Aorta (tissue), 5 donors: ENCODE measurements at regions not wholly inside any gene's neighbourhood (a gene's known extent, or its start where the extent isn't known, plus 50 kb on each side); places are given as distances from the start of the nearest gene placed in this dataset.

Experiments used
- ATAC-seq: fragments of 200-7000 bp; cut with Tn5 transposase; one replicate; pipeline ENCODE4 v1.9.1; 2022; ENCODE audit warnings: moderate library complexity; ENCODE audit not compliant: low FRiP score
- DNase-seq, 2 donors: peaks; one replicate each; pipeline ENCODE4 v3.0.0-alpha.2; 2020
- H3K27ac ChIP-seq, 2 donors: one replicate each; pipeline ENCODE4 v1.5.1; 2013; ENCODE audit warnings: low read length in 2 of 2, mild to moderate bottlenecking in 2 of 2, moderate library complexity in 2 of 2, control low read depth in 1 of 2, inconsistent platforms in 1 of 2, low read depth in 1 of 2
- H3K27me3 ChIP-seq, 2 donors: one replicate each; pipeline ENCODE4 v1.6.1; 2013; ENCODE audit warnings: control low read depth in 1 of 2, low read length in 1 of 2, mild to moderate bottlenecking in 1 of 2, moderate library complexity in 1 of 2; ENCODE audit not compliant: insufficient read depth in 2 of 2, control insufficient read depth in 1 of 2
- H3K36me3 ChIP-seq, 2 donors: one replicate each; pipeline ENCODE4 v1.6.1; 2013; ENCODE audit warnings: control low read depth in 1 of 2, low read length in 1 of 2, mild to moderate bottlenecking in 1 of 2; ENCODE audit not compliant: insufficient read depth in 2 of 2, control insufficient read depth in 1 of 2
- H3K4me1 ChIP-seq, 2 donors: one replicate each; pipeline ENCODE4 v1.6.1; 2013; ENCODE audit warnings: low read length in 2 of 2, control low read depth in 1 of 2, mild to moderate bottlenecking in 1 of 2, moderate library complexity in 1 of 2; ENCODE audit not compliant: insufficient read depth in 2 of 2, control insufficient read depth in 1 of 2
- H3K4me3 ChIP-seq, 2 donors: one replicate each; pipeline ENCODE4 v1.5.1; 2013; ENCODE audit warnings: low read length in 2 of 2, control low read depth in 1 of 2, mild to moderate bottlenecking in 1 of 2
- H3K9me3 ChIP-seq: one replicate; pipeline ENCODE4 v1.6.1; 2013; ENCODE audit warnings: mild to moderate bottlenecking, low read length; ENCODE audit not compliant: control insufficient read depth
- WGBS, 2 donors: extraction: QIAGEN DNeasy Blood & Tissue Kit; methylation state at CpG; one replicate each; pipeline ENCODE4 v1.1.7; 2013; 5-methylcytosine and 5-hydroxymethylcytosine counted together
- intact Hi-C, 2 donors: fragments of 100-400 bp; cut with DNase I; formaldehyde crosslinking; loops; one replicate each; pipeline versions ENCODE4 v1.14.2 to v1.15.0; 2022
- donor health status: healthy with polysubstance abuse.
- donor health status: Bipolar disorder and iron deficiency.
- donor health status: DM: no; HTN: no; CAD: no.
- donor health status: DM: no; HTN: no; CAD: no.
- donor health status: DM: yes; HTN: yes; CAD: no.

- Histone ChIP-seq H3K9me3 (no peaks in the 10 kb centered on the region), H3K27ac (no peak overlapping the region), H3K4me3 (no peak overlapping the region), H3K4me1 (peaks cover 0 to 3% of the 10 kb centered on the region in 2 donors), H3K36me3 (no peaks in the 10 kb centered on the region), H3K27me3 (no peaks in the 10 kb centered on the region)
- ATAC-seq (no peak), DNase-seq (no peak)
- intact Hi-C loops: no loop called here
- 12 to 28% methylated on average over 2 of the region's 2 CpGs for WGBS, 2 donors
Measured at GRCh38 chr5:8196061-8196460, 327.1 kb downstream of the MTRR start.

GRCh38 chr5:8208307-8208706, 339.4 kb downstream of the MTRR start:
- Histone ChIP-seq H3K9me3 (no peaks in the 10 kb centered on the region), H3K27ac (no peak overlapping the region), H3K36me3 (no peaks in the 10 kb centered on the region), H3K4me3 (no peak overlapping the region), H3K4me1 (no peaks in the 10 kb centered on the region), H3K27me3 (peaks cover 0 to 3% of the 10 kb centered on the region in 2 donors)
- intact Hi-C loops: no loop called here
- 95 to 96% methylated on average over 7 of the region's 7 CpGs for WGBS, 2 donors
- DNase-seq (no peak), ATAC-seq (no peak)

- Histone ChIP-seq H3K27ac (no peak overlapping the region), H3K4me1 (no peaks in the 10 kb centered on the region), H3K36me3 (no peaks in the 10 kb centered on the region), H3K4me3 (no peak overlapping the region), H3K27me3 (peaks cover 0 to 3% of the 10 kb centered on the region in 2 donors), H3K9me3 (no peaks in the 10 kb centered on the region)
- DNase-seq (no peak), ATAC-seq (no peak)
- WGBS, 2 donors: 52% methylated on average over 5 of the region's 5 CpGs
- intact Hi-C loops: no loop called here
Measured at GRCh38 chr5:8209500-8209899, 340.6 kb downstream of the MTRR start.

GRCh38 chr5:8213701-8214240, 344.8 kb downstream of the MTRR start:
- intact Hi-C loops: no loop called here
- Histone ChIP-seq H3K27ac (no peak overlapping the region), H3K9me3 (no peaks in the 10 kb centered on the region), H3K4me1 (no peaks in the 10 kb centered on the region), H3K27me3 (peaks cover 0 to 3% of the 10 kb centered on the region in 2 donors), H3K36me3 (no peaks in the 10 kb centered on the region), H3K4me3 (no peak overlapping the region)
- ATAC-seq (no peak), DNase-seq (no peak)
- 40 to 62% methylated on average over 7 of the region's 7 CpGs for WGBS, 2 donors

GRCh38 chr5:8216921-8217320, 348.0 kb downstream of the MTRR start:
- DNase-seq: no peak
- intact Hi-C loops: no loop called here
- Histone ChIP-seq H3K27ac (no peak overlapping the region), H3K36me3 (no peaks in the 10 kb centered on the region), H3K4me3 (no peak overlapping the region), H3K27me3 (peaks cover 0 to 3% of the 10 kb centered on the region in 2 donors), H3K4me1 (no peaks in the 10 kb centered on the region), H3K9me3 (no peaks in the 10 kb centered on the region)
- ATAC-seq: no peak
- WGBS, 2 donors: 89 to 91% methylated on average over 20 of the region's 20 CpGs

GRCh38 chr5:8226148-8226547, 357.2 kb downstream of the MTRR start:
- ATAC-seq (no peak), DNase-seq (no peak)
- H3K4me3 ChIP-seq: no peak overlapping the region
- intact Hi-C loops: no loop called here
- no peak overlapping the region for H3K27ac ChIP-seq
- no peaks in the 10 kb centered on the region for H3K4me1 ChIP-seq
- no peaks in the 10 kb centered on the region for H3K9me3 ChIP-seq
- no peaks in the 10 kb centered on the region for H3K27me3 ChIP-seq
- 87 to 91% methylated on average over 3 of the region's 3 CpGs for WGBS, 2 donors
- H3K36me3 ChIP-seq: no peaks in the 10 kb centered on the region

- Histone ChIP-seq H3K4me3 (no peak overlapping the region), H3K27ac (no peak overlapping the region), H3K9me3 (no peaks in the 10 kb centered on the region), H3K36me3 (no peaks in the 10 kb centered on the region), H3K4me1 (no peaks in the 10 kb centered on the region), H3K27me3 (no peaks in the 10 kb centered on the region)
- intact Hi-C loops: no loop called here
- ATAC-seq: no peak
- 78 to 86% methylated on average over 8 of the region's 8 CpGs for WGBS, 2 donors
- DNase-seq: no peak
Measured at GRCh38 chr5:8227112-8227511, 358.2 kb downstream of the MTRR start.

GRCh38 chr5:8229551-8229950, 360.6 kb downstream of the MTRR start:
- no peaks in the 10 kb centered on the region for H3K27me3 ChIP-seq
- no peak overlapping the region for H3K4me3 ChIP-seq
- DNase-seq (no peak), ATAC-seq (no peak)
- H3K27ac ChIP-seq: no peak overlapping the region
- H3K9me3 ChIP-seq: no peaks in the 10 kb centered on the region
- intact Hi-C loops: no loop called here
- 92% methylated on average over 4 of the region's 4 CpGs for WGBS, 2 donors
- no peaks in the 10 kb centered on the region for H3K36me3 ChIP-seq
- H3K4me1 ChIP-seq: no peaks in the 10 kb centered on the region

GRCh38 chr5:8230868-8231267, 361.9 kb downstream of the MTRR start:
- Histone ChIP-seq H3K36me3 (no peaks in the 10 kb centered on the region), H3K27me3 (no peaks in the 10 kb centered on the region), H3K4me1 (no peaks in the 10 kb centered on the region), H3K9me3 (no peaks in the 10 kb centered on the region), H3K4me3 (no peak overlapping the region), H3K27ac (no peak overlapping the region)
- 15 to 26% methylated on average over 2 of the region's 2 CpGs for WGBS, 2 donors
- no peak for DNase-seq
- intact Hi-C loops: no loop called here
- no peak for ATAC-seq
